GM18520 (cell line): ENCODE measurements at regions not wholly inside any gene's neighbourhood (a gene's known extent, or its start where the extent isn't known, plus 50 kb on each side); places are given as distances from the start of the nearest gene placed in this dataset.
"Not testable (repeated sequence)": the region's sequence is repeated elsewhere in the genome, so short reads cannot be mapped to it uniquely, and the experiment has no call there.

Experiments used
- ATAC-seq: cut with Tn5 transposase; IDR thresholded peaks from one replicate; pipeline ENCODE4 v1.9.1; 2021; ENCODE audit not compliant: unreplicated experiment

- ATAC-seq, result no peak
Measured at GRCh38 chr1:116850436-116850835, 59.3 kb upstream of the PTGFRN start.

- ATAC-seq, result not testable (repeated sequence)
Measured at GRCh38 chr1:116851189-116851588, 58.5 kb upstream of the PTGFRN start.

GRCh38 chr1:116851846-116852245, 57.9 kb upstream of the PTGFRN start:
- ATAC-seq, result no peak

GRCh38 chr1:116852367-116852766, 57.3 kb upstream of the PTGFRN start:
- ATAC-seq, result no peak

GRCh38 chr1:116852910-116853309, 56.8 kb upstream of the PTGFRN start:
- ATAC-seq, result no peak

- no peak for ATAC-seq
Measured at GRCh38 chr1:116853680-116854402, 55.9 kb upstream of the PTGFRN start.

- ATAC-seq, result no peak
Measured at GRCh38 chr1:116854403-116854690, 55.4 kb upstream of the PTGFRN start.

GRCh38 chr1:116854716-116855115, 55.0 kb upstream of the PTGFRN start:
- no peak for ATAC-seq

GRCh38 chr1:116855191-116855619, 54.5 kb upstream of the PTGFRN start:
- no peak for ATAC-seq

GRCh38 chr1:116855773-116856201, 53.9 kb upstream of the PTGFRN start:
- ATAC-seq, result no peak

- no peak for ATAC-seq
Measured at GRCh38 chr1:116856312-116856711, 53.4 kb upstream of the PTGFRN start.

GRCh38 chr1:116857092-116857491, 52.6 kb upstream of the PTGFRN start:
- ATAC-seq, result no peak
